OCI-LY3 (cell line): ENCODE measurements at regions not wholly inside any gene's neighbourhood (a gene's known extent, or its start where the extent isn't known, plus 50 kb on each side); places are given as distances from the start of the nearest gene placed in this dataset.

ENCODE experiments used
- EZH2phosphoT487 ChIP-seq: fragments of 200-600 bp; shearing (Covaris generic); IDR thresholded peaks from 2 replicates; pipeline ENCODE4 v1.6.1; 2018; ENCODE audit warnings: antibody characterized with exemption, mixed run types, low read depth
- TF ChIP-seq, protein P1 (sequence below): fragments of 200-600, 300-600 bp; sonication (generic); IDR thresholded peaks from 2 replicates; pipeline ENCODE4 v1.5.1; 2014; ENCODE audit warnings: antibody characterized with exemption, low read length, low read depth

DNA sequence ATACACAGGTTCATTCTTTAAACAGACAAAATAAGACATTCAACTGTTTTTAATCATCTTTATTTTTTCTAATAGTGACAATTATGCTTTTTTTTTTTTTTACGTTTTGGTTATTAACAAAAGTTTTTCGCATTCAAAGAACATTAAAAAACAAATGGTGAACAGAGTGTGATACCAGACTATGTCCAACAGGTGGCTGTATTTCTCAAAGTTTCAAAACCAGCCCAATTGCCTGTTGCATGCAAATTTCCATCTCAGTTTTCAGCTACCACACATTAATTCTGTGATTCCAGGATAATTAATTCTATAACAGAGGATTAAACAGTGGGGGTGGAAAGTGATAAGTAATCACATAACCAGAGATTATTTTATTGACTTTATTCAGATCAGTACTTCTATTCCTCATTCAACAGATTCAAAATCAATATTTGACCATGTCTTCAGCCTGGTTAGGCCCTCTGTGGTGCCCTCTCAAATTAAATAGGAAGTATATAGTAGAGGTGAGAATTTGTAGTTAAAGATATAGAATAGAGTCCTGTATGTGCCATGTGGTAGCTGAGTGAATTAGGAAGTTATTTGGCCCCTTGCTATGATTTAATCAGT, 122.2 kb upstream of the DCBLD2 start:
- TF ChIP-seq, protein P1, sequence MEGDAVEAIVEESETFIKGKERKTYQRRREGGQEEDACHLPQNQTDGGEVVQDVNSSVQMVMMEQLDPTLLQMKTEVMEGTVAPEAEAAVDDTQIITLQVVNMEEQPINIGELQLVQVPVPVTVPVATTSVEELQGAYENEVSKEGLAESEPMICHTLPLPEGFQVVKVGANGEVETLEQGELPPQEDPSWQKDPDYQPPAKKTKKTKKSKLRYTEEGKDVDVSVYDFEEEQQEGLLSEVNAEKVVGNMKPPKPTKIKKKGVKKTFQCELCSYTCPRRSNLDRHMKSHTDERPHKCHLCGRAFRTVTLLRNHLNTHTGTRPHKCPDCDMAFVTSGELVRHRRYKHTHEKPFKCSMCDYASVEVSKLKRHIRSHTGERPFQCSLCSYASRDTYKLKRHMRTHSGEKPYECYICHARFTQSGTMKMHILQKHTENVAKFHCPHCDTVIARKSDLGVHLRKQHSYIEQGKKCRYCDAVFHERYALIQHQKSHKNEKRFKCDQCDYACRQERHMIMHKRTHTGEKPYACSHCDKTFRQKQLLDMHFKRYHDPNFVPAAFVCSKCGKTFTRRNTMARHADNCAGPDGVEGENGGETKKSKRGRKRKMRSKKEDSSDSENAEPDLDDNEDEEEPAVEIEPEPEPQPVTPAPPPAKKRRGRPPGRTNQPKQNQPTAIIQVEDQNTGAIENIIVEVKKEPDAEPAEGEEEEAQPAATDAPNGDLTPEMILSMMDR = peak; percentile 72
- TF ChIP-seq EZH2phosphoT487 = no peak
